NOMO-1 treated with DMSO at 0.1 percent for 48 hours (cell line): ENCODE measurements at regions not wholly inside any gene's neighbourhood (a gene's known extent, or its start where the extent isn't known, plus 50 kb on each side); places are given as distances from the start of the nearest gene placed in this dataset.
A peak's percentile ranks its signal among the peaks of the same experiment; 100 is the strongest.
"Not testable (repeated sequence)": the region's sequence is repeated elsewhere in the genome, so short reads cannot be mapped to it uniquely, and the experiment has no call there.

Experiments
- DNase-seq: peaks from one replicate; lab custom pipeline; 2025; ENCODE audit not compliant: unreplicated experiment; lab: John Stamatoyannopoulos, UW

- DNase-seq = peak; percentile 23
Measured at GRCh38 chr2:147327613-147328012, 517.2 kb upstream of the ACVR2A start.

GRCh38 chr2:147325990-147326389, 518.8 kb upstream of the ACVR2A start:
- DNase-seq = no peak

GRCh38 chr2:147320146-147320545, 524.7 kb upstream of the ACVR2A start:
- DNase-seq = peak; percentile 4

- DNase-seq = no peak
Measured at GRCh38 chr2:147311058-147311430, 533.8 kb upstream of the ACVR2A start.

GRCh38 chr2:147310335-147311057, 534.3 kb upstream of the ACVR2A start:
- no peak for DNase-seq

GRCh38 chr2:147297820-147298219, 547.0 kb upstream of the ACVR2A start:
- no peak for DNase-seq

GRCh38 chr2:147294825-147295392, 549.9 kb upstream of the ACVR2A start:
- no peak for DNase-seq

GRCh38 chr2:147293991-147294824, 550.6 kb upstream of the ACVR2A start:
- DNase-seq = no peak

- no peak for DNase-seq
Measured at GRCh38 chr2:147288131-147288530, 556.7 kb upstream of the ACVR2A start.

GRCh38 chr2:147275943-147276342, 568.9 kb upstream of the ACVR2A start:
- no peak for DNase-seq

- no peak for DNase-seq
Measured at GRCh38 chr2:147273628-147274027, 571.2 kb upstream of the ACVR2A start.

GRCh38 chr2:147273106-147273505, 571.7 kb upstream of the ACVR2A start:
- DNase-seq = no peak

GRCh38 chr2:147269581-147269980, 575.2 kb upstream of the ACVR2A start:
- DNase-seq = not testable (repeated sequence)

GRCh38 chr2:147260241-147260640, 584.6 kb upstream of the ACVR2A start:
- no peak for DNase-seq

- DNase-seq = no peak
Measured at GRCh38 chr2:147255812-147256211, 589.0 kb upstream of the ACVR2A start.

GRCh38 chr2:147250652-147251356, 594.0 kb upstream of the ACVR2A start:
- no peak for DNase-seq

GRCh38 chr2:147247749-147248148, 597.1 kb upstream of the ACVR2A start:
- no peak for DNase-seq

- DNase-seq = no peak
Measured at GRCh38 chr2:147242445-147242844, 602.4 kb upstream of the ACVR2A start.

GRCh38 chr2:147236601-147237000, 608.2 kb upstream of the ACVR2A start:
- DNase-seq = no peak

- no peak for DNase-seq
Measured at GRCh38 chr2:147232225-147232669, 612.6 kb upstream of the ACVR2A start.

- no peak for DNase-seq
Measured at GRCh38 chr2:147231607-147232006, 613.2 kb upstream of the ACVR2A start.
